ENCODE measurements at regions not wholly inside any gene's neighbourhood (a gene's known extent, or its start where the extent isn't known, plus 50 kb on each side); places are given as distances from the start of the nearest gene placed in this dataset.

DNA sequence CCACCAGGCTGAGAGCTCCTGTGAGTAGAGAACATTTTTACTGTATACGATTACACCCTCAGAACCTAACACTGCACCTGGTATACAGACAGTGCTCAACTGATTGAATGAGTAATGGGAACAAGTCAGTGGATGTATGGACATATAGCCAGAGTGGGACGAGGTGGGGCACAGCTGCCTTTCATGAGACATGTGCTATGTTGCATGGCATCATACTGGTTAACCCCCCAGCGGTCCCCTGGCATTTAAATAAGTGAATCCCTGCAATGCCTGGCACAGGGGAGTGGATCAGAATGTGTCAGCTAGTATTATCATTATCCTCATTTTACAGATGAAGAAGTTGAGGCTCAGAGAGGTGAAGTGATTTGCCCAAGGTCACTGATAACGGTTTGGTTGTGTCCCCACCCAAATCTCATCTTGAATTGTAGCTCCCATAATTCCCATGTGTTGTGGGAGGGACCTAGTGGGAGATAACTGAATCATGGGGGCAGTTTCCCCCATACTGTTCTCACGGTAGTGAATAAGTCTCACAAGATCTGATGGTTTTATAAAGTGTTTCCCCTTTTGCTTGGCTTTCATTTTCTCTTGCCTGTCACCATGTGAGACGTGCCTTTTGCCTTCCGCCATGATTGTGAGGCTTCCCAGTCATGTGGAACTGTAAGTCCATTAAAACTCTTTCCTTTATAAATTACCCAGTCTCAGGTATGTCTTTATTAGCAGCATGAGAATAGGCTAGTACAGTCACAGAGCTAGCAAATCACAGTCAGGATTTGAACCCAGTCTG, 56.0 kb upstream of the ATP2B2 start:
- TF ChIP-seq CTCF (IDR thresholded peaks at IDR 0.05; ENCODE audit: low read depth, low read length, missing control alignments) = no peak
- DNase-seq (ENCODE audit: low read depth) = no peak
- no peak overlapping the region for H3K4me3 ChIP-seq (ENCODE audit: low read depth, low read length)

GRCh38 chr3:10561946-10562560, 56.7 kb upstream of the ATP2B2 start:
- TF ChIP-seq CTCF (IDR thresholded peaks at IDR 0.05; ENCODE audit: low read depth, low read length, missing control alignments) = no peak
- no peak overlapping the region for H3K4me3 ChIP-seq (ENCODE audit: low read depth, low read length)
- DNase-seq (ENCODE audit: low read depth) = no peak

GRCh38 chr3:10563396-10563795, 58.0 kb upstream of the ATP2B2 start:
- TF ChIP-seq CTCF (IDR thresholded peaks at IDR 0.05; ENCODE audit: low read depth, low read length, missing control alignments) = no peak
- no peak for DNase-seq (ENCODE audit: low read depth)
- H3K4me3 ChIP-seq (ENCODE audit: low read depth, low read length) = no peak overlapping the region

- TF ChIP-seq CTCF (IDR thresholded peaks at IDR 0.05; ENCODE audit: low read depth, low read length, missing control alignments) = no peak
- DNase-seq (ENCODE audit: low read depth) = no peak
- no peak overlapping the region for H3K4me3 ChIP-seq (ENCODE audit: low read depth, low read length)
Measured at GRCh38 chr3:10565814-10566213, 60.4 kb upstream of the ATP2B2 start.

DNA sequence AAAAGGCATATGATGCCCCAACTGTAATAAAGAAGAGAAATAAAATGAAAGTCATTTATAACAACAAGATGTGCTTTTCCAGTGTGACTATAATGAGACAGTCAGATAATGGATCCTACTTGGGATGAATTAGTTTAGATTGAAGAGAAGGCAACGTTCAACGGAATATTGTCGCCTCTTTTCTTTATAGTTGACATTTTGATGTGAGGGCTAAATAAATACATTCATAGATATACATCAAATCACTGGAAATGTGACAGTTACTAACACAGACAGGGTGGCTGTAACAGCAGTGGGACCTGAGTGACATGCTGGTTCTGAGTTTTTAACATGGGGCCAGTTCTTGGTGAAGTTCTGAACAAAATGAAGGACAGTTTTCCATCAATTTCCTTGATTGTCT, 61.1 kb upstream of the ATP2B2 start:
- no peak for DNase-seq (ENCODE audit: low read depth)
- TF ChIP-seq CTCF (IDR thresholded peaks at IDR 0.05; ENCODE audit: low read depth, low read length, missing control alignments) = no peak
- H3K4me3 ChIP-seq (ENCODE audit: low read depth, low read length) = no peak overlapping the region

DNA sequence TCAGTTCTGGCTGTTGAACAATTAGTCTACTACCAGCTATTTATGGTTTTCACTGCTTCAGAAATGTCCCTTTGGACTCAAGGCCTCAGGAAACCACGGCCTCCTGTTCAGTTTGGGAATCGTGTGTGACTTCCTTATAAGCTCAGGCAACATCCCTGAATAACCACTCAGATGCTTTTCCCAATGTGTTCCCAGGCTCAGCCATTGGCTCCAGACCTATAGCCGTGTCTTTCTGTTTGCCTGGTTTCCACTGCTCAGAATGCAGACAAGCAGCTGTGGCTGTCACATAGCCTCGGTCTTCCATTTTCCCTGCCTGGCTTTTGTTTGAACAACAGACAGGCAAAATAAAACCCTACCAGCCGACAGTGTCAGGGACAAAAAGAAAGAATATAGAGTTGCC, 63.2 kb upstream of the ATP2B2 start:
- DNase-seq (ENCODE audit: low read depth) = no peak
- no peak overlapping the region for H3K4me3 ChIP-seq (ENCODE audit: low read depth, low read length)
- no peak for TF ChIP-seq CTCF (IDR thresholded peaks at IDR 0.05; ENCODE audit: low read depth, low read length, missing control alignments)

All from GM12864 (cell line).